Esophagus squamous epithelium (tissue), 4 donors: ENCODE measurements at regions not wholly inside any gene's neighbourhood (a gene's known extent, or its start where the extent isn't known, plus 50 kb on each side); places are given as distances from the start of the nearest gene placed in this dataset.

ENCODE experiments used
- CTCF ChIP-seq, 6 experiments: fragments of 450-650 bp in 4 of 6; fragments of 200-600 bp in 2 of 6; sonication (generic) in 2 of 6; IDR thresholded peaks; one replicate each; pipeline ENCODE4 v1.5.1; 2016 to 2019; ENCODE audit warnings: antibody characterized with exemption in 6 of 6, mild to moderate bottlenecking in 4 of 6, moderate library complexity in 4 of 6
- POLR2A ChIP-seq, 4 donors: fragments of 450-650 bp; IDR thresholded peaks; one replicate each; pipeline ENCODE4 v1.6.1; 2017; ENCODE audit warnings: antibody characterized with exemption in 4 of 4, mild to moderate bottlenecking in 4 of 4, moderate library complexity in 3 of 4

DNA sequence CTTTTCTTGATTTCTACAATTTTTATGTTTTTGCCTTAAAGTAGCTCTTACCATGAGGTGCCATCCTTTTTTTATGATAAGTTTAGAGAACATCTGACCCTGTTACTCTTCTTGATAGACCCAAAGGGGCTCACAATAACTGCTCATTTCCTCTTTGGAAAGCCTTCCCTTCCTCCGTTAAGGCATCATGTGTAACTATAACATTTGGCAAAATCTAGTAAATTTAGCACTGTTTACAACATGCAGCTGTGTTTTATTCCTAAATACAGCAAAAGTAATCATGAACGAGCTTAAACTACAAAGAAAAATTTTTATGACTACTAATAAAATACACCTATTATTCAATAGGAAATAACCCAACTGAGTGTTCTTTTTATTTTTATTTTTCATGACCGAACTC is 705.1 kb downstream of the MAT2B start:
- TF ChIP-seq CTCF (IDR thresholded peaks at IDR 0.05): no peak
- TF ChIP-seq POLR2A (IDR thresholded peaks at IDR 0.05): no peak
